Right lobe of liver (tissue), 6 donors: ENCODE measurements at regions not wholly inside any gene's neighbourhood (a gene's known extent, or its start where the extent isn't known, plus 50 kb on each side); places are given as distances from the start of the nearest gene placed in this dataset.

ENCODE experiments used
- ATAC-seq, 4 donors: fragments of 200-7000 bp; cut with Tn5 transposase; one replicate each; pipeline ENCODE4 v1.9.1; 2020; ENCODE audit warnings: mild to moderate bottlenecking in 4 of 4, moderate library complexity in 4 of 4
- DNase-seq, 3 donors: peaks; one replicate each; pipeline ENCODE4 v3.0.0-alpha.2; 2020
- H3K27ac ChIP-seq, 3 donors: fragments of 200-600 bp; one replicate each; pipeline ENCODE4 v1.8.0; 2022
- H3K27me3 ChIP-seq, 2 donors: fragments of 200-600 bp; one replicate each; pipeline ENCODE4 v1.8.0; 2022
- H3K36me3 ChIP-seq, 4 donors: fragments of 200-600 bp; sonication (generic) in 1 of 4; one replicate each; pipeline versions ENCODE4 v1.5.1 to v1.8.0; 2017 to 2022; ENCODE audit warnings: control low read depth in 1 of 4
- H3K4me1 ChIP-seq, 4 donors: fragments of 200-600 bp; sonication (generic) in 1 of 4; one replicate each; pipeline versions ENCODE4 v1.5.1 to v1.8.0; 2017 to 2022; ENCODE audit warnings: control low read depth in 1 of 4
- H3K4me3 ChIP-seq, 3 donors: fragments of 200-600 bp; one replicate each; pipeline ENCODE4 v1.8.0; 2022
- H3K9me3 ChIP-seq, 4 donors: fragments of 200-600 bp; sonication (generic) in 1 of 4; one replicate each; pipeline versions ENCODE4 v1.5.1 to v1.8.0; 2017 to 2022; ENCODE audit warnings: control low read depth in 1 of 4
- POLR2A ChIP-seq: fragments of 450-650 bp; IDR thresholded peaks from one replicate; pipeline ENCODE4 v1.6.1; 2017; ENCODE audit warnings: antibody characterized with exemption, mild to moderate bottlenecking
- WGBS: methylation state at CpG from one replicate; pipeline ENCODE4 v1.1.6; 2018; ENCODE audit warnings: low coverage, low lambda C conversion rate; ENCODE audit not compliant: insufficient coverage; ENCODE audit errors: missing lambda C conversion rate; 5-methylcytosine and 5-hydroxymethylcytosine counted together
- intact Hi-C, 2 donors: fragments of 100-400 bp; cut with DNase I; formaldehyde crosslinking; loops; one replicate each; pipeline versions ENCODE4 v1.11.2 to v1.14.1; 2022
- TF ChIP-seq, protein P1 (sequence below), 4 donors: fragments of 200-600 bp in 3 of 4; fragments of 450-650 bp in 1 of 4; IDR thresholded peaks; one replicate each; pipeline versions ENCODE4 v1.5.1 to v1.8.0; 2016 to 2022; ENCODE audit warnings: antibody characterized with exemption in 4 of 4, mild to moderate bottlenecking in 2 of 4
- donor health status: DM: no; HTN: yes; CAD: no.
- donor health status: DM: no; HTN: no; CAD: no.
- donor health status: DM: no; HTN: no; CAD: no.
- donor health status: DM: no; HTN: yes; CAD: no.
- donor health status: DM: no; HTN: yes; CAD: no.

DNA sequence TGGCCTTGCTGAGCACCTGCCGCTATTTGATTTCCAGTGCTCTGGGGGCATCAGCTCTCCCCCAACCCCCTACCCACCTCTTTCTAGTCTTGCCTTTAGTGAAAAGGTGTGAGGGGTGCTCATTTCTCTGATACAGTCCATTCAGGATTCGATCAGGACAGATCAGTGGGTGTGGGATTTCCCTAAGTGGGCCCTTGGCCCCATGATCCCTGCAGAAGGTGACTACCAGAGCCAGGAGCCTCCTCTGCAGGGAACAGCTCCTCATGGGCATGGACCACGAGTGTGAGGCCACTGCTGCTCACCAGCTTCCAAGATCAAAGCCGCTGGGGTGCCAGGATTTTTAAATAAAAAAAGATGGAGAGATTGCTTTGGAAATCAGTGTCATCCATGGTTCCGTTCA, 835.2 kb upstream of the ID2 start:
- Histone ChIP-seq H3K4me3 (no peak overlapping the region), H3K36me3 (no peaks in the 10 kb centered on the region), H3K4me1 (no peaks in the 10 kb centered on the region), H3K27ac (no peak overlapping the region), H3K9me3 (no peaks in the 10 kb centered on the region), H3K27me3 (no peaks in the 10 kb centered on the region)
- ATAC-seq (no peak), DNase-seq (no peak)
- intact Hi-C loops, result no loop called here
- TF ChIP-seq, protein P1, sequence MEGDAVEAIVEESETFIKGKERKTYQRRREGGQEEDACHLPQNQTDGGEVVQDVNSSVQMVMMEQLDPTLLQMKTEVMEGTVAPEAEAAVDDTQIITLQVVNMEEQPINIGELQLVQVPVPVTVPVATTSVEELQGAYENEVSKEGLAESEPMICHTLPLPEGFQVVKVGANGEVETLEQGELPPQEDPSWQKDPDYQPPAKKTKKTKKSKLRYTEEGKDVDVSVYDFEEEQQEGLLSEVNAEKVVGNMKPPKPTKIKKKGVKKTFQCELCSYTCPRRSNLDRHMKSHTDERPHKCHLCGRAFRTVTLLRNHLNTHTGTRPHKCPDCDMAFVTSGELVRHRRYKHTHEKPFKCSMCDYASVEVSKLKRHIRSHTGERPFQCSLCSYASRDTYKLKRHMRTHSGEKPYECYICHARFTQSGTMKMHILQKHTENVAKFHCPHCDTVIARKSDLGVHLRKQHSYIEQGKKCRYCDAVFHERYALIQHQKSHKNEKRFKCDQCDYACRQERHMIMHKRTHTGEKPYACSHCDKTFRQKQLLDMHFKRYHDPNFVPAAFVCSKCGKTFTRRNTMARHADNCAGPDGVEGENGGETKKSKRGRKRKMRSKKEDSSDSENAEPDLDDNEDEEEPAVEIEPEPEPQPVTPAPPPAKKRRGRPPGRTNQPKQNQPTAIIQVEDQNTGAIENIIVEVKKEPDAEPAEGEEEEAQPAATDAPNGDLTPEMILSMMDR (IDR thresholded peaks at IDR 0.05), result no peak
- no peak for TF ChIP-seq POLR2A
- WGBS, result 50% methylated on average over 1 of the region's 5 CpGs

DNA sequence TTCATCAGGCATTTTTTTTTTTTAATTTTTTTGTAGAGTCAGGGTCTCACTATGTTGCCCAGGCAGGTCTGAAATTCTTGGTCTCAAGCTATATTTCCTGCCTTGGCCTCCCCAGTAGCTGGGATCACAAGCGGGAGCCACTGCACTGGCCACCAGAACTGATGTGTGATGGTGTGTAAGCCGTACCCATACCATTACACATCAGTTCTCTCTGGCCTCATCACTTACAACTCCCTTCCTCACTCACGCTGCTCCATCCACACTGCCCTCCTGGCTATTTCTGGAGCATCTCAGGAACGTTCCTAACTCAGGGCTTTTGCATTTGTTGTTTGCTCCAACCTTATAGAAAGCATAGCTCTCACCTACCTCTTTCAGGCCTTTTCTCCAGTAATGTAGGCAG, 834.5 kb upstream of the ID2 start:
- Histone ChIP-seq H3K4me3 (no peak overlapping the region), H3K27ac (no peak overlapping the region), H3K9me3 (no peaks in the 10 kb centered on the region), H3K4me1 (no peaks in the 10 kb centered on the region), H3K36me3 (no peaks in the 10 kb centered on the region), H3K27me3 (no peaks in the 10 kb centered on the region)
- DNase-seq, result no peak
- ATAC-seq, result no peak
- TF ChIP-seq, protein P1 (IDR thresholded peaks at IDR 0.05), result no peak
- TF ChIP-seq POLR2A, result no peak
- intact Hi-C loops, result no loop called here
- WGBS, result 74% methylated on average over 4 of the region's 4 CpGs

DNA sequence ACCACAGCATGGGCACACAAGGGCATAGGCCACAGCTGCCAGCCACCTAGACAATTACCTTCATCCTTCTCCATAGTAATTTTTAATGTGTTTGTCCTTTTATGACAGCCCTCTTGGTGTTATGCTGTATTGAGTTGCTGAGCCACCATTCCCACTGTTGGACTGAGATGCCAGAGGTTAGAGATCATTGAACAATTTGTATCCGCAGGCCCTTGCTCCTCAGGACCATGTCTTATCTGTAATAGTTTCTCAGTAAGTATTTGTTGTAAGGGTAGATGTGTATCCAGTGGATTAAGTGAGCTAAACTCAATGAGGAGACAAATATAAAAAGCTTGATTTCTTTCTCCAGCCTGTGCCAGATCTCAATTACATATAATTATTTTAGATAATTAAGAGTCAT, 832.8 kb upstream of the ID2 start:
- no peaks in the 10 kb centered on the region for H3K36me3 ChIP-seq
- H3K4me1 ChIP-seq, result no peaks in the 10 kb centered on the region
- no peaks in the 10 kb centered on the region for H3K9me3 ChIP-seq
- H3K4me3 ChIP-seq, result no peak overlapping the region
- intact Hi-C loops, result no loop called here
- H3K27ac ChIP-seq, result no peak overlapping the region
- no peaks in the 10 kb centered on the region for H3K27me3 ChIP-seq
- WGBS, result 73% methylated on average over 1 of the region's 1 CpG
- DNase-seq, result no peak
- no peak for ATAC-seq
- TF ChIP-seq, protein P1 (IDR thresholded peaks at IDR 0.05), result no peak
- no peak for TF ChIP-seq POLR2A

DNA sequence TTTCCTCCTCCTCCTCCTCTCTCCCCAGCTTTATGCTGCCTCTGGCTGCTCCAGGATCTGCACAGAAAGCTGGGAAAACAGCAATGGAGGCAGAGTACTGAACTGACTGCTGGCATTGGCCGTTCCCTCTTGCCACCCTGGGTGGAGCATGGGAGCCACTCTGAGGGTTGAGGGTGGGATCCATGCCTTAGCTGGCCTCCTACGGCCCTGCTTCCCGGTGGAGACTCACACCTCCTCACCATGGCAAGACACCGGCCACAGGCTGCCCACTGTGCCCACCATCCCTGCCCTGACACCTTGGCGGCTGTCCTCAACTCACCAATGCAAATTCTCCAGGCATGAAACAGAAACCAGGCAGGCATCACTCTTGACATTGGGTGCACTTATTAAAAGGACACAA, 832.3 kb upstream of the ID2 start:
- DNase-seq (no peak), ATAC-seq (no peak)
- WGBS, result 87% methylated on average over 3 of the region's 5 CpGs
- Histone ChIP-seq H3K4me1 (no peaks in the 10 kb centered on the region), H3K36me3 (no peaks in the 10 kb centered on the region), H3K27me3 (no peaks in the 10 kb centered on the region), H3K4me3 (no peak overlapping the region), H3K9me3 (no peaks in the 10 kb centered on the region), H3K27ac (no peak overlapping the region)
- intact Hi-C loops, result no loop called here
- TF ChIP-seq POLR2A, result no peak
- TF ChIP-seq, protein P1 (IDR thresholded peaks at IDR 0.05), result no peak

DNA sequence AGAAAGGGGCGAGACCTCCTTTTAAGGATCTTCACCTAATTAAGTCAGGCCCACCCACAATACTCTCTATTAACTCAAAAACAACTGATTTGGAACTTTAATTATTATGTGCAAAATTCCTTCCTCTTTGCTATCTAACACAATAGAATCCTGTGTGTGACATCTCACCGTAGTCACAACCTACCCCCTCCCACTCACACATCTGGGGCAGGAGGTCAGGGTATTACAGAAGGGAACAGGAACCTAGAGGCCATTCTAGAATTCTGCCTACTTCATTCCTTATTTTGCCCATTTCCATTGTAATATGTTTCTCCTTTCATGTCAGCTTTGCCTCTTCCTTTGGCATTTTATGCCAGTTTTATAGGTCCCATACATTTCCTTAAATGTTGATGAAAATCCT, 829.3 kb upstream of the ID2 start:
- WGBS, result 36% methylated on average over 2 of the region's 2 CpGs
- no peaks in the 10 kb centered on the region for H3K4me1 ChIP-seq
- no peaks in the 10 kb centered on the region for H3K27me3 ChIP-seq
- no peak overlapping the region for H3K4me3 ChIP-seq
- H3K27ac ChIP-seq, result no peak overlapping the region
- no peak for DNase-seq
- no peak for ATAC-seq
- no peaks in the 10 kb centered on the region for H3K9me3 ChIP-seq
- intact Hi-C loops, result no loop called here
- H3K36me3 ChIP-seq, result no peaks in the 10 kb centered on the region
- TF ChIP-seq, protein P1 (IDR thresholded peaks at IDR 0.05), result no peak
- no peak for TF ChIP-seq POLR2A
